ENCODE measurements at regions not wholly inside any gene's neighbourhood (a gene's known extent, or its start where the extent isn't known, plus 50 kb on each side); places are given as distances from the start of the nearest gene placed in this dataset.

DNA sequence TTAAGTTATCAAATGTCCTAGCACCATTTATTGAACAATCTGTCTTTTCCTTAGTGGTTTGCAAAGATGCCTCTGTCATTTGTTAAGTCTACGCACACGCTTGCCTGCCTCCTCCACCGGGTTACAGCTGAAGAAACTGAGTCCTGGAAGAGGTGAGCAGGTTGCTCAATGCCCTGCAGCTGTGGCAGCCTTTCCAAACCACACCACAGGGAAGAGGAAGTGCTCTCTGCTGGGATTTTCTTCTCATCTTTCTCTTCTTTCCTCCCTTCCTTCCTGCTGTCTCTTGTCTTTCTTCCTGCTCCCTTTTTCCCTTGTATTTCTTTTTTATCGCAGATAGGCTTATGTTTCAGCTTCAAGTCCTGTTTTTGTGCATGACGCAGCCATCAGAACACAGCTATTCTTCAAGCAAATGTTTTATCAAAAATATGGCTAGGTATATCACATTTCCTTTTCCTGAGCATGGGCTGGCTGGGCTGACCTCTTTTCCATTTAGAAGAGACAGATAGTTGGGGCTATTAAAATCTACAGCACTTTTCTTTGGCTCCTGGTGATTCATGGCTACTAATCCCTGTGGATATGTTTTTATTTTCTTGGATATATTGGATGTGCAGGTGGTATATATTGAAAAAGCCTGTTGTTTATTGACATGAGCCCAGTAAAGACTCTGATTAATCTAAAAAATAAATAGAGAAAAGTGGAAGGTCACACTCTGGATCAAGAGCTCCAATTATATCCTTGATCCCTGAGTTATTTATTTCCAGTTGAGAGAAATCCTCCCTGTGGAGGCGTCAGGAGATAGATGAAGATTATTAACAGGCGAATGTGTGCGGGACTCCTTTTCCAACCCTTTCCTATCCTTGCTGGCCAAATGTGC, 214.6 kb downstream of the TSN start:
- no peak for DNase-seq

DNA sequence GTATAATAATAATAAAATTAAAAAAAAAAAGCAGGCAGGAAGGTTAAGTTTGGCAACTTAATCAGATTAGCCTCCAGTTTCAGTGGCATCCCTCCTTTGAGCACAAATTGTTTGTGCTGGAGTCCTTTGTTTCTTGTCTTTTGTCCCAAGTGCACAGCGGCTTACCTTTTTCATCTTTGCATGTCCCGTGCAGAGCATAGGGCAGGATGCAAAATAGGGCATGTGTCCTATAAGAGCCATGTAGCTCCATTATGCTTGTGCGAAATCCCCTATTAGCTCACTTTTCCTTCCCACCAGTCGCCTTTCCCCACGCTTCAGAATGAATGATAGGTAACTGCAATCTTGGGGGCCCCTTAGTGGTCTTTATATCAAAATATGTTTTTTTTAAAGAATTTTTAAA, 216.8 kb downstream of the TSN start:
- DNase-seq: no peak

DNA sequence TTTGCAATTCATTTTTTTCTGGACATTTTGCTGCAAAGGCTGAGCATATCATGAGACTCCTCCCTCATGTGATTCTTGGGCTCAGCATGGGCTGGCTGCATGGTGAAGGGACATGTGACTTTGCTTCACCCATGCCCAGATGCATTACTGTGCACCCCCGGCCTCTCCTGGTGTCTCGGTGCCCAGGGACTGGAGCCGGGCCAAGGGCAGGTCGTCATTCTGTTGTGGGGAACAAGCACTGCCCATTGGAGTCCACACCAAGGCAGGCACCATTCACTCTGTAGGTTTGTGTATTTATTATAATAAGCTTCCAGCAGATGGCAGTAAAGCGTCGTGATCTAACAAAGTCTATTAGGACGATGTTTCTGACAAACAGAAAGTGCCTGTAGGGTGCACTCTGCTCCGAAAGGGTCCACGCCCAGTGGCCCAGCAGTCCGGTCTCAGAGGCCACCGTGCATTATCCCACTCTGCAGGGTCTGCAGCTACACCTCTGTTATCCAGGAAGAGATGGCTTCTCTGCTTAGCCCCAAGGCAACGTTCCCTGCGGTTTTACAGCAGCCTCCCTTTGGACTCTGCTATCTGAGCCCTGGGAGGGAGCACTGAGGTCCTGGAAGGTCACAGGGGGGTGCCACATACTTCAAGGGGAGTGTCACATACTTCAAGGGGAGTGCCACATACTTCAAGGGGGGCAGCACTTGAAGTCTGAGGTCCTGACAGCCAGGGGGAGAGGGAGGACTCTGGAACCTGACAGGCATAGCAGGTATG, 219.6 kb downstream of the TSN start:
- DNase-seq: peak; percentile 55

GRCh38 chr2:121976926-121977325, 221.5 kb downstream of the TSN start:
- DNase-seq: no peak

GRCh38 chr2:121977326-121977725, 221.9 kb downstream of the TSN start:
- DNase-seq: no peak

GRCh38 chr2:121992700-121993099, 237.2 kb downstream of the TSN start:
- no peak for DNase-seq

- no peak for DNase-seq
Measured at GRCh38 chr2:121993682-121994081, 238.2 kb downstream of the TSN start.

- no peak for DNase-seq
Measured at GRCh38 chr2:121994238-121995206, 239.1 kb downstream of the TSN start.

GRCh38 chr2:121998751-121999150, 243.3 kb downstream of the TSN start:
- DNase-seq: no peak

GRCh38 chr2:121999264-121999663, 243.8 kb downstream of the TSN start:
- no peak for DNase-seq

GRCh38 chr2:122000556-122001340, 245.3 kb downstream of the TSN start:
- no peak for DNase-seq

DNA sequence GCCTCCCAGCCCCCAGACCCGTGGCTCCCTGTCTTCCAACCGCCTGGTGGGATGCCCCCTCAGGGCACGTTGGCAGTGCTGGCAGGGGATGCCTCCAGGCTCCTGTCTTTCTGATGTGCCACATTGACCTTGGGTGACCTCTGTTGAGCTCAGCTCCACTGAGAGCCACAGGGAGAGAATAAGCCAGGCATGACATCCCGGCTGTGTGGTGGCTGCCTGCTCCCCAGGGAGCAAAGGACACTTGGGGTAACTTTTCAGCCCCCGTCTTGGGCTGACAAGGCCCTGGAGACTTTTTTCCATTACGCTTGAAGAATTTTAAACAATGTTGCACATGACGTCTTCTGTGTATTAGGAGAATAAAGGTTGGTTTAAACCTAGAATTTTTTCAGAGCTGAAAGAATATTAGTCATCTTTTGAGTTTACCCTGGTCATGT, 246.0 kb downstream of the TSN start:
- DNase-seq: no peak

- peak; percentile 81 for DNase-seq
Measured at GRCh38 chr2:122003196-122003940, 247.9 kb downstream of the TSN start.

DNA sequence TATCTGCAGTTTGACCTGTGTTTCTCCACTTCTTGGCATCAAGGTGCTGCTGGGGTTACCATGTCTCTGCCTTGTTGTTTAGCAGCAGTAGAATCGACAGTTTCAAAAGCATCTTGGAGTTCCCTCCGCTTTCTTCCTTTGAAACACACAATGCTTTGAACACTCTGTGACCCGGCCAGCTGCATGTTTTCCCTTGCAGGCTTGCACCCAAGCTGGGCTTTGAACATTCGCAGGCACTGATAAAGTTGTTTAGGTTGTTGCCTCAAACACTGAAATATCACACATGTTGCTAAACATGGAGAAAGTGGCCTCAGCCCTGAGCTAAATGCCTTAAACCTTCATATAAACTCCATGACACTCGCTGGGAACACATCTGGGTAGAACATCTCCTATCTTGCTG, 251.7 kb downstream of the TSN start:
- DNase-seq: no peak

DNA sequence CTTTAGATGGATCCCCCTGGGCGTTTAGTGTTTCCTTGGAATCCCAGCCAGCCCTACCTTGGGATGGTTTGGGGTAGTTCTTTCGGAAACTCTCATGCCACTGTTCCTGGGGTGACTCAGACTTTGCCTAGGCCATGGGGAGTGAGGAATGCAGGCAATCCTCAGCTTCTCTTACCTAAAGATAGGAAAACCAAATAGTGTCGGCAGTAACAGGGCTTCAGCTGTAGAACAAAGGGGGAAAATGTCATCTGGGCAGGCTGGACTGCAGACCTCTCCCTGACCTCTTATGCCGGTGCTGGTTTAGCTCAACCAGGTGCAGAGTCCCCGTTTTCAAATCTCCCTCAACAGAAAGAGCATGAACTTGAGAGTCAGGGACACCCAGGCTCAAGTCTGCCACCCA, 252.1 kb downstream of the TSN start:
- DNase-seq: no peak

DNA sequence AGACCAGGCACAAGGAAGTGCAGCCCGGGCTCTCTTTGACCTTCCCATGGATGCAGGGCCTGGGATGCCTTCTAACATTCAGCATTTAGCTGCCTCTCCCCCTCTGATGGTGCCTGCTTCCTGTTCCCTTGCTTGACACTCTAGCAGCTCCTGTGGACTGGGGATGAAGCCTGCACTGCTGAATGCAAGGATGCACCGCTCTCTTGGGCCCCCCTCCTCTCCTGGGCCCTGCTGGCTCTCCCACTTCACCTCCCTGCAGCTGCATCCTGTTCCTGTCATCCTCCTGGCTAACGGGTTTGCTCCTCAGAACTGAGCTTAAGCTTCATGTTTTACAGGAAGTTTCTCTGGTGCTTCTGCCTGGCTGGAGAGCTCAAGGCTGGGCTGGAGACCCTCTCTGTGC, 254.1 kb downstream of the TSN start:
- no peak for DNase-seq

- no peak for DNase-seq
Measured at GRCh38 chr2:122011493-122012270, 256.2 kb downstream of the TSN start.

- DNase-seq: no peak
Measured at GRCh38 chr2:122018736-122019135, 263.3 kb downstream of the TSN start.

DNA sequence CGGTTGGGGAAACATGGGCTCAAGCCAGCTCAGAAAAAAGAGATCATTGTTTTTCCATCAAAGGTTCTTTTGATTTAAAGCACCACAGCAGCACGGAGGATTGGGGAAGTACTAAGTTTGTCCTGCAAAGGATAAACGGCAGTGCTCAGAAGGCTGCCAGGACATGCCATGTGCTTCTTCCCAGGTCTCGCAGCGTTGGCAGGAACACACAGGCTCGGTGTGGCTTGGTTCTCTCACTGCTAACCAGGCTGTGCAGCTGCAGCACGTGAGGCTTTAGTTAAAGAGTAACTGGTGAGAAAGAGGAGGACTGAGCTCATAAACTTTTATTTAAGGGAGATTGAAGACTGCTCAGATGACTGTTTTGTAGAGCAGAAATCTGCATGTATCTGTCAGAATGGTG, 264.3 kb downstream of the TSN start:
- DNase-seq: no peak

DNA sequence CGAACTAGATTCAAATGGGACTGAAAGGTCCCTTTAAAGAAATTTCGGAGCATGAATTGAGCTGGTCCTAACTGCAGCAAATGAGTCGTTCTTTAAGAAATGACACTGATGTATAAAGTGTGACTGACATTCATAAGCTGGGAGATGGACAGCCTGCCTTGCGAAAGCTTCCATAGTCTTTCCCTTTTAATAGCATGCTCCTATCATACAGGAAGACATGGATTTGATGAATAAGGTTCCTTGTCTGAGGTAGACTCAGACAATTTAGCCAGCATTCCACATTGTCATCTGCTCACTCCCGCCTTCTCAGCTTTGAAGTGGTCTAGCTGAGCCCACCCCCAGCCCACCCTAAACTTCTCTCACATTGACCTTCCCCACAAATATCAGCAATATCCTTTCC, 264.9 kb downstream of the TSN start:
- no peak for DNase-seq

DNA sequence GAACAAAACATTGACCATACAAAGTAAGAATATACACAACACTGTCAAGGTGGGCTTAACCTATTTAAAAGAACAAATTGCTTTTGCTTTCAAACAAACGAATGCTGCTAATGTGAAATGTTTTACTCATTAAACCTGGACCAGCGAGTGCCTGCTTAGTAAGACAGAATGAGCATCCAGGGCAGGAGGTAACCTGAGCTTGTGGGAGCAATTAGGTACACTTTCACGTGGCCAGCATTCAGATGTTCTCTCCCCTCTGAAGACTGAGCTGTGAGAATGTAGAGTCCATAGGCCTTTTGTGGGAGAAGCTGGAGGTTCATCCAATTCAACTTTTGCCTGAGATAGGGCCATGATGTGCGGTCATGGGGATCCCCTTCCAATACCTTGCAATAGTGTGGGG, 266.5 kb downstream of the TSN start:
- DNase-seq: no peak
